RWPE2 (cell line): ENCODE measurements at regions not wholly inside any gene's neighbourhood (a gene's known extent, or its start where the extent isn't known, plus 50 kb on each side); places are given as distances from the start of the nearest gene placed in this dataset.

ENCODE experiments used
- ATAC-seq: fragments of 200-7000 bp; cut with Tn5 transposase; 3 replicates; pipeline ENCODE4 v1.9.1; 2021; ENCODE audit warnings: low read depth
- DNase-seq: peaks from one replicate; pipeline ENCODE4 v3.0.0-alpha.2; 2020; ENCODE audit warnings: low spot score
- H3K27ac ChIP-seq: fragments of 450-650 bp; 2 replicates; pipeline ENCODE4 v1.5.1; 2017; ENCODE audit warnings: mild to moderate bottlenecking; ENCODE audit not compliant: poor library complexity, severe bottlenecking
- H3K27me3 ChIP-seq: fragments of 250-450 bp; sonication (Bioruptor Pico); 2 replicates; pipeline ENCODE4 v1.5.1; 2021; ENCODE audit warnings: mild to moderate bottlenecking, moderate library complexity; ENCODE audit not compliant: insufficient read depth, poor library complexity, severe bottlenecking
- H3K36me3 ChIP-seq: fragments of 250-450 bp; sonication (Bioruptor Pico); 2 replicates; pipeline ENCODE4 v1.5.1; 2020; ENCODE audit warnings: low read depth, mild to moderate bottlenecking, moderate library complexity
- H3K4me1 ChIP-seq: fragments of 250-450 bp; sonication (Bioruptor Pico); 2 replicates; pipeline ENCODE4 v1.5.1; 2021; ENCODE audit warnings: mild to moderate bottlenecking, moderate library complexity; ENCODE audit not compliant: insufficient read depth, poor library complexity, severe bottlenecking
- H3K4me3 ChIP-seq: fragments of 250-450 bp; sonication (Bioruptor Pico); 2 replicates; pipeline ENCODE4 v1.5.1; 2021; ENCODE audit warnings: mild to moderate bottlenecking, moderate library complexity; ENCODE audit not compliant: severe bottlenecking
- H3K9me3 ChIP-seq: fragments of 250-450 bp; sonication (Bioruptor Pico); 2 replicates; pipeline ENCODE4 v1.5.1; 2021; ENCODE audit warnings: mild to moderate bottlenecking, moderate library complexity; ENCODE audit not compliant: severe bottlenecking
- TF ChIP-seq, protein P1 (sequence below): fragments of 450-650 bp; IDR thresholded peaks from one replicate; pipeline ENCODE4 v1.5.1; 2017; ENCODE audit warnings: mild to moderate bottlenecking, moderate library complexity; ENCODE audit not compliant: poor library complexity, severe bottlenecking

GRCh38 chr9:95721061-95721531 lies 154.4 kb upstream of the ERCC6L2 start:
- TF ChIP-seq, protein P1, sequence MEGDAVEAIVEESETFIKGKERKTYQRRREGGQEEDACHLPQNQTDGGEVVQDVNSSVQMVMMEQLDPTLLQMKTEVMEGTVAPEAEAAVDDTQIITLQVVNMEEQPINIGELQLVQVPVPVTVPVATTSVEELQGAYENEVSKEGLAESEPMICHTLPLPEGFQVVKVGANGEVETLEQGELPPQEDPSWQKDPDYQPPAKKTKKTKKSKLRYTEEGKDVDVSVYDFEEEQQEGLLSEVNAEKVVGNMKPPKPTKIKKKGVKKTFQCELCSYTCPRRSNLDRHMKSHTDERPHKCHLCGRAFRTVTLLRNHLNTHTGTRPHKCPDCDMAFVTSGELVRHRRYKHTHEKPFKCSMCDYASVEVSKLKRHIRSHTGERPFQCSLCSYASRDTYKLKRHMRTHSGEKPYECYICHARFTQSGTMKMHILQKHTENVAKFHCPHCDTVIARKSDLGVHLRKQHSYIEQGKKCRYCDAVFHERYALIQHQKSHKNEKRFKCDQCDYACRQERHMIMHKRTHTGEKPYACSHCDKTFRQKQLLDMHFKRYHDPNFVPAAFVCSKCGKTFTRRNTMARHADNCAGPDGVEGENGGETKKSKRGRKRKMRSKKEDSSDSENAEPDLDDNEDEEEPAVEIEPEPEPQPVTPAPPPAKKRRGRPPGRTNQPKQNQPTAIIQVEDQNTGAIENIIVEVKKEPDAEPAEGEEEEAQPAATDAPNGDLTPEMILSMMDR: no peak
- no peaks in the 10 kb centered on the region for H3K27me3 ChIP-seq
- no peaks in the 10 kb centered on the region for H3K36me3 ChIP-seq
- no peak overlapping the region for H3K27ac ChIP-seq
- no peaks in the 10 kb centered on the region for H3K4me1 ChIP-seq
- H3K9me3 ChIP-seq: no peaks in the 10 kb centered on the region
- DNase-seq (no peak), ATAC-seq (no peak)
- no peak overlapping the region for H3K4me3 ChIP-seq

- no peaks in the 10 kb centered on the region for H3K4me1 ChIP-seq
- TF ChIP-seq, protein P1: no peak
- no peak for ATAC-seq
- H3K27me3 ChIP-seq: no peaks in the 10 kb centered on the region
- H3K36me3 ChIP-seq: no peaks in the 10 kb centered on the region
- H3K9me3 ChIP-seq: no peaks in the 10 kb centered on the region
- DNase-seq: no peak
- H3K27ac ChIP-seq: no peak overlapping the region
- H3K4me3 ChIP-seq: no peak overlapping the region
Observed at GRCh38 chr9:95720496-95720895, 155.0 kb upstream of the ERCC6L2 start.

DNA sequence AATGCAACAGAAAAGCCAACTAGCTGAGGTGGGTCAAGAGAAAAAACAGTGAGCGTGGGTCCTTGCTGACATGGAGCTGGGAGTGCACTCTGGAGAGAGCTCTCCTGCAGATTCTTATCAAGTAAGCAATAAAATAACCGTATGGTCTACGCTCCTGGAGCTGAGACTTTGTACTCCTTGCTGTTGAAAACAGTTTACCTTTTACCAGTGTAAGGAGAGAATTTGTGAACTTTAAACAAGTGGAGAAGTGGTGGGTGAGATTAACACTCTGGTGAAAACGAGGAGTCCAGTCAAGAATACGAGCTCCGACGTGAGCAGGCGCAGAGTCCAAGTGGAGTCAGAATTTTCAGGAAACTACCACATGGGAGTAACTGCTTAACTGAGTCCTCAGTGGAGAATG lies 156.1 kb upstream of the ERCC6L2 start:
- H3K4me1 ChIP-seq: no peaks in the 10 kb centered on the region
- DNase-seq (no peak), ATAC-seq (no peak)
- TF ChIP-seq, protein P1: no peak
- no peaks in the 10 kb centered on the region for H3K36me3 ChIP-seq
- H3K9me3 ChIP-seq: no peaks in the 10 kb centered on the region
- H3K27ac ChIP-seq: no peak overlapping the region
- H3K27me3 ChIP-seq: no peaks in the 10 kb centered on the region
- no peak overlapping the region for H3K4me3 ChIP-seq

GRCh38 chr9:95718263-95718662 lies 157.2 kb upstream of the ERCC6L2 start:
- no peak for ATAC-seq
- no peak overlapping the region for H3K4me3 ChIP-seq
- no peaks in the 10 kb centered on the region for H3K9me3 ChIP-seq
- no peaks in the 10 kb centered on the region for H3K27me3 ChIP-seq
- H3K4me1 ChIP-seq: no peaks in the 10 kb centered on the region
- no peaks in the 10 kb centered on the region for H3K36me3 ChIP-seq
- TF ChIP-seq, protein P1: no peak
- H3K27ac ChIP-seq: no peak overlapping the region
- DNase-seq: no peak

DNA sequence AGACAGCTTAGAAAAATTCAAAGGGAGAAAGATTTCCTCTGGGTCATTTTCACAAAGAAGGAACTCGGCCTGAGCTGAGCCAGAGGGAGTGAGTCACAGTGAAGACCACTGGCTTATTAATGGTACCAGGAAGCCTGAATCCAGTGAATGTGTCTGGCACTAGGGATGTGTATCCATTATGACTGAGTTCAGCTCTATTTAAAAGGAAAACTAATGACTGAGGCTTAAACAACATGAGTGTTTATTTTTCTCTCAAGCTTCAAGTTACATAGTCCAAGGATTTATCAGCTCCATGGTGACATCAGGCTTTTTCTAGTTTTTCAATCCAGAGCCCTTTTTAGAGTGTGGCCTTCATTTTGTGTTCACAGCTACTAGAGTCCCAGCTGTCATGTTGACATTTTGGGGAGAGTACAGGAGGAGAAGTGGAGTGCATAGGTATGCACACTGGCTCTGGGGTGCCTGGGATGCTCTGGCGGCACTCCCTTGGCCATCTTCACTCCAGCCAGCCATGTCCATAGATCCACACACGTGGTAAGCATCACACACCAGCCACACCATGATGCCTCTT lies 159.5 kb upstream of the ERCC6L2 start:
- TF ChIP-seq, protein P1: no peak
- no peaks in the 10 kb centered on the region for H3K4me1 ChIP-seq
- no peak overlapping the region for H3K27ac ChIP-seq
- ATAC-seq (no peak), DNase-seq (no peak)
- H3K9me3 ChIP-seq: no peaks in the 10 kb centered on the region
- H3K27me3 ChIP-seq: no peaks in the 10 kb centered on the region
- no peak overlapping the region for H3K4me3 ChIP-seq
- no peaks in the 10 kb centered on the region for H3K36me3 ChIP-seq
